Neural crest cell (in vitro differentiated cells): ENCODE measurements at regions not wholly inside any gene's neighbourhood (a gene's known extent, or its start where the extent isn't known, plus 50 kb on each side); places are given as distances from the start of the nearest gene placed in this dataset.

ENCODE experiments used
- DNase-seq: peaks from one replicate; pipeline ENCODE4 v3.0.0; 2021; ENCODE audit warnings: low read depth, mixed read lengths, low spot score
- H3K27ac Mint-ChIP-seq: one replicate; pipeline ENCODE4 v1.8.0; 2021; ENCODE audit warnings: mild to moderate bottlenecking, mixed read lengths; ENCODE audit not compliant: unreplicated experiment
- H3K27me3 Mint-ChIP-seq: 2 replicates; pipeline ENCODE4 v1.8.0; 2021; ENCODE audit warnings: low read depth, mild to moderate bottlenecking, mixed read lengths
- H3K36me3 Mint-ChIP-seq: 2 replicates; pipeline ENCODE4 v1.8.0; 2021; ENCODE audit warnings: low read depth, mild to moderate bottlenecking, mixed read lengths
- H3K4me1 Mint-ChIP-seq: 2 replicates; pipeline ENCODE4 v1.8.0; 2021; ENCODE audit warnings: mixed read lengths
- H3K4me3 Mint-ChIP-seq: one replicate; pipeline ENCODE4 v1.8.0; 2021; ENCODE audit warnings: mild to moderate bottlenecking, mixed read lengths
- H3K9me3 Mint-ChIP-seq: 2 replicates; pipeline ENCODE4 v1.8.0; 2021; ENCODE audit warnings: mixed read lengths
- CTCF ChIP-seq: fragments of 200-600 bp; sonication (generic); conservative IDR thresholded peaks from 2 replicates; pipeline ENCODE4 v1.5.0; 2021; ENCODE audit warnings: antibody characterized with exemption, mild to moderate bottlenecking

GRCh38 chr5:43967165-43967564 lies 364.2 kb downstream of the NNT start:
- DNase-seq: no peak
- no peaks in the 10 kb centered on the region for H3K36me3 Mint-ChIP-seq
- H3K4me3 Mint-ChIP-seq: no peak overlapping the region
- peaks cover 2% of the 10 kb centered on the region for H3K4me1 Mint-ChIP-seq
- TF ChIP-seq CTCF: no peak
- no peaks in the 10 kb centered on the region for H3K27me3 Mint-ChIP-seq
- H3K27ac Mint-ChIP-seq: no peak overlapping the region
- H3K9me3 Mint-ChIP-seq: peaks cover 8% of the 10 kb centered on the region

GRCh38 chr5:43959144-43959543 lies 356.2 kb downstream of the NNT start:
- Mint-ChIP-seq H3K4me1 (no peaks in the 10 kb centered on the region), H3K4me3 (no peak overlapping the region), H3K9me3 (no peaks in the 10 kb centered on the region), H3K27me3 (no peaks in the 10 kb centered on the region), H3K36me3 (no peaks in the 10 kb centered on the region), H3K27ac (no peak overlapping the region)
- TF ChIP-seq CTCF: no peak
- DNase-seq: no peak

- H3K36me3 Mint-ChIP-seq: no peaks in the 10 kb centered on the region
- no peak for DNase-seq
- peaks cover 13% of the 10 kb centered on the region for H3K9me3 Mint-ChIP-seq
- H3K4me3 Mint-ChIP-seq: no peak overlapping the region
- H3K4me1 Mint-ChIP-seq: no peaks in the 10 kb centered on the region
- no peak for TF ChIP-seq CTCF
- no peak overlapping the region for H3K27ac Mint-ChIP-seq
- no peaks in the 10 kb centered on the region for H3K27me3 Mint-ChIP-seq
Observed at GRCh38 chr5:43947935-43948334, 345.0 kb downstream of the NNT start.

GRCh38 chr5:43941806-43942205 lies 338.8 kb downstream of the NNT start:
- no peaks in the 10 kb centered on the region for H3K27me3 Mint-ChIP-seq
- no peaks in the 10 kb centered on the region for H3K4me1 Mint-ChIP-seq

GRCh38 chr5:43940562-43940961 lies 337.6 kb downstream of the NNT start:
- peaks cover 3% of the 10 kb centered on the region for H3K36me3 Mint-ChIP-seq
- no peaks in the 10 kb centered on the region for H3K27me3 Mint-ChIP-seq
- no peak overlapping the region for H3K27ac Mint-ChIP-seq
- H3K4me1 Mint-ChIP-seq: no peaks in the 10 kb centered on the region
- peaks cover 10% of the 10 kb centered on the region for H3K9me3 Mint-ChIP-seq
- DNase-seq: no peak
- no peak overlapping the region for H3K4me3 Mint-ChIP-seq
- no peak for TF ChIP-seq CTCF

More at GRCh38 chr5:43941806-43942205, 338.8 kb downstream of the NNT start:
- DNase-seq: no peak
- Mint-ChIP-seq H3K36me3 (peaks cover 3% of the 10 kb centered on the region), H3K27ac (no peak overlapping the region), H3K4me3 (no peak overlapping the region), H3K9me3 (peaks cover 13% of the 10 kb centered on the region)
- TF ChIP-seq CTCF: no peak

GRCh38 chr5:43926923-43927322 lies 323.9 kb downstream of the NNT start:
- H3K4me1 Mint-ChIP-seq: no peaks in the 10 kb centered on the region
- no peaks in the 10 kb centered on the region for H3K27me3 Mint-ChIP-seq
- H3K9me3 Mint-ChIP-seq: no peaks in the 10 kb centered on the region
- no peaks in the 10 kb centered on the region for H3K36me3 Mint-ChIP-seq
- DNase-seq: no peak
- no peak overlapping the region for H3K4me3 Mint-ChIP-seq
- no peak for TF ChIP-seq CTCF
- no peak overlapping the region for H3K27ac Mint-ChIP-seq
